Muscle layer of colon (tissue), 2 donors: ENCODE measurements at regions not wholly inside any gene's neighbourhood (a gene's known extent, or its start where the extent isn't known, plus 50 kb on each side); places are given as distances from the start of the nearest gene placed in this dataset.
"Not testable (repeated sequence)": the region's sequence is repeated elsewhere in the genome, so short reads cannot be mapped to it uniquely, and the experiment has no call there.

Experiments
- H3K27ac ChIP-seq: one replicate; pipeline ENCODE4 v1.7.0; 2013; ENCODE audit warnings: low read depth, mild to moderate bottlenecking, low read length, moderate library complexity
- H3K27me3 ChIP-seq, 2 donors: one replicate each; pipeline ENCODE4 v1.7.0; 2013; ENCODE audit warnings: low read length in 2 of 2, mild to moderate bottlenecking in 2 of 2; ENCODE audit not compliant: insufficient read depth in 2 of 2, control insufficient read depth in 1 of 2
- H3K36me3 ChIP-seq: one replicate; pipeline ENCODE4 v1.7.0; 2013; ENCODE audit warnings: mild to moderate bottlenecking, low read length; ENCODE audit not compliant: insufficient read depth
- H3K4me1 ChIP-seq: one replicate; pipeline ENCODE4 v1.7.0; 2013; ENCODE audit warnings: mild to moderate bottlenecking, low read length; ENCODE audit not compliant: insufficient read depth
- H3K4me3 ChIP-seq, 2 donors: one replicate each; pipeline ENCODE4 v1.7.0; 2013; ENCODE audit warnings: low read length in 2 of 2, low read depth in 1 of 2, mild to moderate bottlenecking in 1 of 2, moderate library complexity in 1 of 2
- H3K9ac ChIP-seq: one replicate; pipeline ENCODE4 v1.7.0; 2013; ENCODE audit warnings: low read length
- H3K9me3 ChIP-seq: one replicate; pipeline ENCODE4 v1.7.0; 2013; ENCODE audit warnings: mild to moderate bottlenecking, low read length
- donor health status: abdominal sarcoma.
- donor health status: Adenocarcinoma of cecum.

DNA sequence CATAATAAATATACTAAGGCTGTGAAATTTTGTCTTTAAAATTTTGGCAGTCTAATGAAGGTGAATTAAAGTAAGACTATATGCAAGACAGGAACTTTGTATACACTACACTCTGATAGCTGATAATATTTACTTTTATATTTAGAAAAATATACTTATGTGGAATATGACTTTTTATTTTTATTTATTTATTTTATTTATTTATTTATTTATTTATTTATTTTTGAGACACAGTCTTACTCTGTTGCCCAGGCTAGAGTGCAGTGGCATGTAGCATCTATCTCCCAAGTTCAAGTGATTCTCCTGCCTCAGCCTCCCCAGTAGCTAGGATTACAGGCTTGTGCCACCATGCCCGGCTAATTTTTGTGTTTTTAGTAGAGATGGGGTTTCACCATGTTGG lies 742.4 kb downstream of the CD109 start:
- H3K27ac ChIP-seq, H3K27me3 ChIP-seq, H3K9ac ChIP-seq, H3K4me3 ChIP-seq, H3K36me3 ChIP-seq, H3K4me1 ChIP-seq, H3K9me3 ChIP-seq: not testable (repeated sequence)

DNA sequence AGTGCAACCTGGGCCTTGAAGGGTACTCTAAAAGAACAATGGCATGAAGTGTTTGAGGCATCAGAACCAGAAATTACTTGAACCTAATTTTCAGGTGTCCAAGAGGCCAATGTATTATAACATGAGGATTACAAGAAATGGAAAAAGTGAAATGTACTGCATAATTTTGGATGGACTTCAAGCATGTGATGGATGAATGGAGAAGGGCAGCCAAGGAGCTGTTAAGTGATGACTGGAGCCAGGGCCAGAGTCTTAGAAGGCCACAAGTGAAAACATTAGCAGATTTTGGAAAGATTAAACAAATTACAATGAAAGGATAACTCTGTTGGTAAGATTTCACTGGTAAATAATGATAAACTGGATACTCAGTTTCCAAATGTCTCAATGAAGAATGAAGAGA lies 738.2 kb downstream of the CD109 start:
- no peaks in the 10 kb centered on the region for H3K9me3 ChIP-seq
- H3K4me1 ChIP-seq: peaks cover 10% of the 10 kb centered on the region
- no peaks in the 10 kb centered on the region for H3K36me3 ChIP-seq
- H3K4me3 ChIP-seq: no peak overlapping the region
- H3K27ac ChIP-seq: no peak overlapping the region
- H3K9ac ChIP-seq: no peak overlapping the region
- no peaks in the 10 kb centered on the region for H3K27me3 ChIP-seq

DNA sequence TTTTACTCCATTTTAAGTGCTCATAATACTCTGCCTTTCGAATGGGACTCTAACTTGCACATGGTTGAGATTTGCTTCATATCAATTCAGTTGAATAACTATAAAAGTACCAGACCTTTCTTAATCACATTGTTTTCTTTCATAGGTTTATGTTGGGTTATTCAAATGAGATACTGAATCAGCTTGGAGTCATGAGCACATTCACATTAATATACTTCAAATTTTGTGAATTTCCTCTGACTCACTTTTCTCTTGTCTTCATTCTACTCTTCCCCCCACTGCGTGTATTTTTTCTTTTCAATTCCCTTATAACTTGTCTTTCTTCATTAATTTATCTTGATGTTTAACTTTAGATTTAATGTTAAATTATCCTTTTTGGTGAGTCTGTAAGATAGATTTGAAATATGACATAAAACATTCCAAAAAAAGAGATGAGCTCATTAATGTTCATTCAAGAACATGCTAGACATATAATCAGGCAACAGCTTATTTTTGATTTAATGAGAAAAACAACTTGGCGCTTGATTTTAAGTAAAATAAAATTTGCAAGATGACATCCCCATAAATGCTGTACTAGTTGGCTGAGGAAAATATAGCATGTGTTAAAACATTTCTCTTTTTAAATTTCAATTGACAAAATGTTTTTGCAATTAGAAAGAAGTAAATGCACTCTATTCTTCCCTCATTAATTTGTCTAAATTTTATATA lies 736.0 kb downstream of the CD109 start:
- no peaks in the 10 kb centered on the region for H3K27me3 ChIP-seq

DNA sequence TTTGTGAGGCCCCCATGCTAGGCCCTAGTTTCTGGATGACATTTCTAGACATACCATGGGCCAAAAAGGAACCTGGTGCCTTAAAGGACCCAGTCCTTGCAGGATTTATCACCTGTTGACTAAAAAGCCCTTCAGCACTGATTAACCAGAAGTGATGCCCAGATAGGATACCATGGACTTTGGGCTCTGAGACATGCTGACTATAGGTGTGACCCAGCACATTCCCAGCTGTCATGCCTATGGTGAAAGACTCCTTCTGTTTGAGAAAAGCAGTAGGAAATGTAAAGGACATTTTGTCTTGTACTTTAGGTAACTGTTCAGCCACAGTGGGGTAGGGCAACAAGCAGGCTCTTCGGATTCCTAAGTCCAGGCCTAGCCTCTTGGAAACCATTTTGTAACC lies 724.2 kb downstream of the CD109 start:
- no peaks in the 10 kb centered on the region for H3K36me3 ChIP-seq
- H3K4me3 ChIP-seq: no peak overlapping the region
- H3K9ac ChIP-seq: no peak overlapping the region
- no peaks in the 10 kb centered on the region for H3K4me1 ChIP-seq
- no peaks in the 10 kb centered on the region for H3K27me3 ChIP-seq
- no peak overlapping the region for H3K27ac ChIP-seq
- no peaks in the 10 kb centered on the region for H3K9me3 ChIP-seq

More for the DNA sequence above, 736.0 kb downstream of the CD109 start:
- Histone ChIP-seq H3K36me3 (no peaks in the 10 kb centered on the region), H3K4me3 (no peak overlapping the region), H3K9ac (no peak overlapping the region), H3K4me1 (peaks cover 10% of the 10 kb centered on the region), H3K9me3 (no peaks in the 10 kb centered on the region), H3K27ac (no peak overlapping the region)

DNA sequence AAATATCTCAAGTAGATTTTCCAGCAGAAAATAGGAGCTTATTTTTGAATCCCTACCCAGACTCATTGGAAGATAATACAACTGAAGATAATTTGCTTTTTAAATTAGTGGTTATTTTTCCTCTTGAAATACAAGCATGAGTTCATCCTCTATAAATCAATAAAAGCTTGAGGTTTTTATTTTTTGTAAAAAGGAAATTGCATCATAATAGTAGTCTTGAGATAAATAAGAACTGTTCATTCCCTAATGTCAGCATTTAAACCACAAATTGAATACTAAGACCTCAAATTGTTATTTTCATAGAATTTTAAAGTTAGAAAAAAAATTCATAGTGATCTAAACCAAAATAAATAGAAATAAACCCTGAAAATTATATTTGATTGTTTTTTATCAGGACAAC lies 719.1 kb downstream of the CD109 start:
- Histone ChIP-seq H3K4me1 (no peaks in the 10 kb centered on the region), H3K9me3 (no peaks in the 10 kb centered on the region), H3K4me3 (no peak overlapping the region), H3K9ac (no peak overlapping the region), H3K36me3 (no peaks in the 10 kb centered on the region), H3K27ac (no peak overlapping the region), H3K27me3 (no peaks in the 10 kb centered on the region)

DNA sequence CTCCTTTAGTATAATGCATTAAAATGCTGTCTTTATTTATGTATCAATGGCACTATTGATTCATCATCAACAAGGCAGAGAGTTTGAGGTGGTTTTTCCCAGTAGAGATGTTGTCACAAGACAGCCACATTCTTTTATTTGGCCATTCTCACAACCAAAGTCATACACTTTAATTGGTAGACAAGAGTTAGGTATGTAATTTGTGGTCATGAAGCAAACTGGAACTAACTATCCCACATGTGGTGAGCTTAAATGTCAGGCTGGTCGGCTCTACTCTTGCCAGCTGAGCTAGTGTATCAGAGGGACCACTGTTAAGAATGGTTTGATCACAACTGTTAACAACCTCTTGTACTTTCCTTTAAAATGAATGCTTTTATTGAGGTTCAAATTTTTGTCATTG lies 714.6 kb downstream of the CD109 start:
- Histone ChIP-seq H3K4me1 (no peaks in the 10 kb centered on the region), H3K27me3 (no peaks in the 10 kb centered on the region), H3K27ac (no peak overlapping the region), H3K9me3 (no peaks in the 10 kb centered on the region), H3K9ac (no peak overlapping the region), H3K4me3 (no peak overlapping the region), H3K36me3 (no peaks in the 10 kb centered on the region)

DNA sequence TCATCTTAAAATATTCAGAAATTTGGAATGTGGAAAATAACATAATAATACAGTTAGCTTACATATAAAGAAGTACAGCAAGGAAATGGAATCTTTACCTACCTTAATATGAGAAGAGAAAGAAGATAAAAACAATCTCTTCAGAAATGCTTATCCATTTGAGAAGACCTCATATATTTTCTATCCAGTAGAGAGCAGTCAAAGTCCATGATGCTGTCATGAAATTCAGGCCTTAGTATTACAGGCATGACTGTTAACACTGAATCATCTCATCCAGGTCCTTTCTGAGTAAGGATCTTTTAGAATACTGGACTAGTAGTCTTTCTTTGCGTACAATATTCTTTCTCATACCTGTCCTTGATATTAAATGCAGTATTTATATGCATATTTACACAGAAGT lies 713.4 kb downstream of the CD109 start:
- Histone ChIP-seq H3K4me1 (no peaks in the 10 kb centered on the region), H3K36me3 (no peaks in the 10 kb centered on the region), H3K9me3 (no peaks in the 10 kb centered on the region), H3K27ac (no peak overlapping the region), H3K27me3 (no peaks in the 10 kb centered on the region), H3K9ac (no peak overlapping the region), H3K4me3 (no peak overlapping the region)

DNA sequence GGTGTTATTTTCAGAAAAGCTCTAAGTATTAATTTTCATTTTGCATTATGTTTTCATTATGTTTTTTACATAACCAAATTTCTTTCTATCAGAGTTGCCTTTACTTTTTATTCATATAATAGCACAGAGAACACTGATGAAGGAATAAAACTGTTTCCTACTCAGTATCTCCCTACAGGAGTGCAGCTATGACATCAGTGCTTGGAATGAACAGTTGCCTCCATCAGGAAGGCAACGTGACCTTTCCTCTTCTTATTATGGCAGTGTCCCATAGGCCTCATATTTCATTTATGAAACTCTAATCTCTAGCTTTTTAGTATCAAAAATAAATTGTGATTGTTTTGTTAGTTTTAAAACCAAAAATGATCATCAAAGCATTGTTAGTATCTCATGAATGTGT lies 712.8 kb downstream of the CD109 start:
- Histone ChIP-seq H3K27ac (no peak overlapping the region), H3K9ac (no peak overlapping the region), H3K27me3 (no peaks in the 10 kb centered on the region), H3K36me3 (no peaks in the 10 kb centered on the region), H3K9me3 (no peaks in the 10 kb centered on the region), H3K4me3 (no peak overlapping the region), H3K4me1 (no peaks in the 10 kb centered on the region)

DNA sequence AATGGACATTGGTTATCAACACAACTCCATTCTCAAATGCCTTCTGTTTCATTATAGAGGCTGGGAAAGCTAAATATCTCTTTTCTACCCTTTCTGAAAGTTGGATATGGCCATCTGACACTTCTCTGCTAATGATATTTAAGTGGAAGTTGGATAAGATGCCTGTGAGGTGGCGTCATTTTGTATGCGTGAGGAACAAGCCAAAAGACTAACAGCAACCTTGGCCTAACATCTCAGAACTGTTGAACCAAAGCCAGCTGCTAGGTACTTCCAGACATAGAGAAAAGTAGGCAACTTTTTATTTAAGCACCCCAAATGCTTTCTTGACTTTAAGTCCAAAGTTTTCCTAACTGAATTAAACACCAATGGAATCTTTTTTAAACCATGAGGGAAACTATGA lies 708.4 kb downstream of the CD109 start:
- no peak overlapping the region for H3K27ac ChIP-seq
- no peaks in the 10 kb centered on the region for H3K9me3 ChIP-seq

DNA sequence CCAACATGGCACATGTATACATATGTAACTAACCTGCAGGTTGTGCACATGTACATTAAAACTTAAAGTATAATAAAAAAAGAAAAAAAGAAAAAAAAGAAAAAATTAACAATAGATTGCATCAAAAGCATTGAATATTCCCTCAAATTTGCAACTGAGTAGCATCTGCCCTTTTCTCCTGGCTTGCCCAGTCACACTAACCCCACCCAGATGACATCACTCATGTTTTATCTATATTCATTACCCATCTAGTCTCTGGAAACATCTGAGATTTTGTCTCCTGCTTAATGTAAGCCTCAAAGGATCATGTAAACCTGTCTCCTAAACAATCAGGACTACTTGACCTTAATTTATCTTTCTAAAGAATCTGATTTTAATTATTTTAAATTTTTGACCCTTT lies 706.8 kb downstream of the CD109 start:
- H3K36me3 ChIP-seq: no peaks in the 10 kb centered on the region
- H3K9ac ChIP-seq: no peak overlapping the region
- H3K4me3 ChIP-seq: no peak overlapping the region
- no peaks in the 10 kb centered on the region for H3K27me3 ChIP-seq
- H3K27ac ChIP-seq: no peak overlapping the region
- H3K9me3 ChIP-seq: no peaks in the 10 kb centered on the region
- no peaks in the 10 kb centered on the region for H3K4me1 ChIP-seq

More for the DNA sequence above, 708.4 kb downstream of the CD109 start:
- no peaks in the 10 kb centered on the region for H3K27me3 ChIP-seq
- no peaks in the 10 kb centered on the region for H3K4me1 ChIP-seq
- no peaks in the 10 kb centered on the region for H3K36me3 ChIP-seq
- no peak overlapping the region for H3K4me3 ChIP-seq
- no peak overlapping the region for H3K9ac ChIP-seq

DNA sequence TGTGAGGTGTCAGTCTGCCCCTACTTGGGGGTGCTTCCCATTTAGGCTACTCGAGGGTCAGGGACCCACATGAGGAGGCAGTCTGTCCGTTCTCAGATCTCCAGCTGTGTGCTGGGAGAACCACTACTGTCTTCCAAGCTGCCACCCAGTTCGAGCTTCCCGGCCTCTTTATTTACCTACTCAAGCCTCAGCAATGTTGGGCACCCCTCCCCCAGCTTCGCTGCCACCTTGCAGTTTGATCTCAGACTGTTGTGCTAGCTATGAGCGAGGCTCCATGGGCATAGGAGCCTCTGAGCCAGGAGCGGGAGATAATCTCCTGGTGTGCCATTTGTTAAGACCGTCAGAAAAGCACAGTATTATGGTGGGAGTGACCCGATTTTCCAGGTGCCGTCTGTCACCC lies 682.4 kb downstream of the CD109 start:
- not testable (repeated sequence) for H3K4me1 ChIP-seq, H3K27me3 ChIP-seq, H3K9ac ChIP-seq, H3K27ac ChIP-seq, H3K9me3 ChIP-seq, H3K36me3 ChIP-seq, H3K4me3 ChIP-seq

DNA sequence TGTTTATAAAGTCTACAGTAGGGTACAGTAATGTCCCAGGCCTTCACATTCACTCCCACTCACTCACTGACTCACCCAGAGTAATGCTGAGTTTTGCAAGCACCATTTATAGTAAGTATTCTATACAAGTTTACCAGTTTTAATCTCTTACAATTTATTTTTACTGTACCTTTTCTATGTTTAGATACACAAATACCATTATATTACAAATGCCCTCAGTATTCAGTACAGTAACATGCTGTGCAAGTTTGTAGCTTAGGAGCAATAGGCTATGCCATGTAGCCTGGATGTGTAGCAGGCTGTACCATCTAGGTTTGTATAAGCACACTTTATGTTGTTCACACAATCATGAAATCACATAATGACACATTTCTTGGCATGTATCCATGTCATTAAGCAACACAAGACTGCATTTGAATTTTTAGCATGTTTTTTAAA lies 673.6 kb downstream of the CD109 start:
- H3K27ac ChIP-seq: no peak overlapping the region
- H3K4me3 ChIP-seq: no peak overlapping the region
- H3K4me1 ChIP-seq: no peaks in the 10 kb centered on the region
- H3K9ac ChIP-seq: no peak overlapping the region
- H3K27me3 ChIP-seq: no peaks in the 10 kb centered on the region
- no peaks in the 10 kb centered on the region for H3K9me3 ChIP-seq
- no peaks in the 10 kb centered on the region for H3K36me3 ChIP-seq
